ENCODE measurements at regions not wholly inside any gene's neighbourhood (a gene's known extent, or its start where the extent isn't known, plus 50 kb on each side); places are given as distances from the start of the nearest gene placed in this dataset.

- DNase-seq (ENCODE audit: unreplicated experiment), result no peak
- H3K9me3 Mint-ChIP-seq (ENCODE audit: unreplicated experiment), result no peaks in the 10 kb centered on the region
- BruUV-seq (replicated peaks), result no TSS peak
- intact Hi-C loops (cut with micrococcal nuclease), result no loop called here
- H3K27me3 Mint-ChIP-seq (ENCODE audit: insufficient read depth, unreplicated experiment), result peaks cover 52% of the 10 kb centered on the region
- ChIA-PET POLR2A (no interaction called here), CTCF (no interaction called here)
- no peak for TF ChIP-seq CTCF (IDR thresholded peaks at IDR 0.05; ENCODE audit: unreplicated experiment)
- no peak overlapping the region for H3K27ac Mint-ChIP-seq (ENCODE audit: low read depth, unreplicated experiment)
- H3K4me1 Mint-ChIP-seq (ENCODE audit: insufficient read depth, unreplicated experiment), result peaks cover 10% of the 10 kb centered on the region
- H3K4me3 Mint-ChIP-seq (ENCODE audit: unreplicated experiment), result no peak overlapping the region
- no peaks in the 10 kb centered on the region for H3K36me3 Mint-ChIP-seq (ENCODE audit: insufficient read depth, unreplicated experiment)
Measured at GRCh38 chr22:26898946-26899605, 241.7 kb downstream of the MIAT start.

- H3K4me3 Mint-ChIP-seq (ENCODE audit: unreplicated experiment), result no peak overlapping the region
- no peak for TF ChIP-seq CTCF (IDR thresholded peaks at IDR 0.05; ENCODE audit: unreplicated experiment)
- no peak overlapping the region for H3K27ac Mint-ChIP-seq (ENCODE audit: low read depth, unreplicated experiment)
- no peaks in the 10 kb centered on the region for H3K36me3 Mint-ChIP-seq (ENCODE audit: insufficient read depth, unreplicated experiment)
- DNase-seq (ENCODE audit: unreplicated experiment), result no peak
- no peaks in the 10 kb centered on the region for H3K9me3 Mint-ChIP-seq (ENCODE audit: unreplicated experiment)
- H3K27me3 Mint-ChIP-seq (ENCODE audit: insufficient read depth, unreplicated experiment), result peaks cover 70% of the 10 kb centered on the region
- ChIA-PET CTCF (no interaction called here), POLR2A (no interaction called here)
- H3K4me1 Mint-ChIP-seq (ENCODE audit: insufficient read depth, unreplicated experiment), result no peaks in the 10 kb centered on the region
- BruUV-seq (replicated peaks), result no TSS peak
- intact Hi-C loops (cut with micrococcal nuclease), result no loop called here
Measured at GRCh38 chr22:26900787-26901186, 243.4 kb downstream of the MIAT start.

GRCh38 chr22:26901198-26901816, 243.9 kb downstream of the MIAT start:
- Mint-ChIP-seq H3K27ac (ENCODE audit: low read depth, unreplicated experiment) (no peak overlapping the region), H3K9me3 (ENCODE audit: unreplicated experiment) (no peaks in the 10 kb centered on the region), H3K4me1 (ENCODE audit: insufficient read depth, unreplicated experiment) (no peaks in the 10 kb centered on the region), H3K36me3 (ENCODE audit: insufficient read depth, unreplicated experiment) (no peaks in the 10 kb centered on the region), H3K27me3 (ENCODE audit: insufficient read depth, unreplicated experiment) (peaks cover 74% of the 10 kb centered on the region), H3K4me3 (ENCODE audit: unreplicated experiment) (no peak overlapping the region)
- no TSS peak for BruUV-seq (replicated peaks)
- ChIA-PET CTCF (no interaction called here), POLR2A (no interaction called here)
- intact Hi-C loops (cut with micrococcal nuclease), result no loop called here
- TF ChIP-seq CTCF (IDR thresholded peaks at IDR 0.05; ENCODE audit: unreplicated experiment), result no peak
- DNase-seq (ENCODE audit: unreplicated experiment), result no peak

- ChIA-PET POLR2A (no interaction called here), CTCF (interaction anchor here (0.6 kb wide), 1 partner anchor 175 kb away, joined by 3 read pairs; no protein-coding TSS in a partner anchor)
- no TSS peak for BruUV-seq (replicated peaks)
- intact Hi-C loops (cut with micrococcal nuclease), result no loop called here
- H3K9me3 Mint-ChIP-seq (ENCODE audit: unreplicated experiment), result no peaks in the 10 kb centered on the region
- no peak for TF ChIP-seq CTCF (IDR thresholded peaks at IDR 0.05; ENCODE audit: unreplicated experiment)
- H3K4me3 Mint-ChIP-seq (ENCODE audit: unreplicated experiment), result no peak overlapping the region
- no peaks in the 10 kb centered on the region for H3K36me3 Mint-ChIP-seq (ENCODE audit: insufficient read depth, unreplicated experiment)
- H3K27ac Mint-ChIP-seq (ENCODE audit: low read depth, unreplicated experiment), result no peak overlapping the region
- peaks cover 82% of the 10 kb centered on the region for H3K27me3 Mint-ChIP-seq (ENCODE audit: insufficient read depth, unreplicated experiment)
- H3K4me1 Mint-ChIP-seq (ENCODE audit: insufficient read depth, unreplicated experiment), result no peaks in the 10 kb centered on the region
- no peak for DNase-seq (ENCODE audit: unreplicated experiment)
Measured at GRCh38 chr22:26902401-26903029, 245.1 kb downstream of the MIAT start.
